GM19463 (cell line): ENCODE measurements at regions not wholly inside any gene's neighbourhood (a gene's known extent, or its start where the extent isn't known, plus 50 kb on each side); places are given as distances from the start of the nearest gene placed in this dataset.
"Not testable (repeated sequence)": the region's sequence is repeated elsewhere in the genome, so short reads cannot be mapped to it uniquely, and the experiment has no call there.

Source experiments
- ATAC-seq: cut with Tn5 transposase; IDR thresholded peaks from one replicate; pipeline ENCODE4 v1.9.1; 2021; ENCODE audit warnings: mild to moderate bottlenecking, moderate library complexity; ENCODE audit not compliant: unreplicated experiment

DNA sequence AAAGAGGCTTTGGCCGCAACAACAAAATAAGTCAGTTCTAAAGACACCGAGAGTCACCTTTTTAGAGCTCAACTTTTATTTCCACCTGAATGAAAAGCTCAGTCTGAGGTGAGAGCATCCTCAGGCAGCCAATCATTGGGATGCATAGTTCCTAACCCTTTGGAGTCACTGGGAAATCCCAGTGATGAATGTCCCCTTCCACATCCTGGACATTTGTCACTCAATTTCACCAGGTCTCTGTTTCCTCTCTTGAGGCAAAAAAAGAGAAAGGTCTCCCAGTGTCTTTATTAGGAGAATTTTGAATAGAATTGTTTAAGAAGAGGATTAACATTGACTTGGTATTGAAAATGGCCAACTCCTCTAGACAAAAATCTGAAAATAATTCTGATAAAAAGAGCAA lies 137.5 kb upstream of the SPRED1 start:
- ATAC-seq, result no peak

DNA sequence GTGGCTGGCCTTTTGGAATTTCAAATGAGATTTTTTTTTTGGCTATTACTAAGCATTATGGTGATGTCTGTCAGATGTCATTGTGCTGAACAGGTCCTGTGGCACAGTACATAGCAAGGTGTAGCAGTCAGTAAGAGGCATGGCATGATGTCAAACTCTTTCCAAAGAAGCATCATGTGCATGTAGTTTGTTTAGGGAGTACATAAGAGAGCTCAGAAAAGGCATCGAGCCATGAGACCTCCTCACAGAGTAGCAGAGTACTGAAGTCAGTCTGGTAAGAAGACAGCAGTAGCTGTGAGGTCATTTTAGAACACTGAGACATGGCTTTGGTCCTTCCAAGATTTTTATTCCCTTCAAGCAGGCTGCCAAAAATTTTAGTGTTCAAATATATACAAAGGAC lies 134.9 kb upstream of the SPRED1 start:
- no peak for ATAC-seq

DNA sequence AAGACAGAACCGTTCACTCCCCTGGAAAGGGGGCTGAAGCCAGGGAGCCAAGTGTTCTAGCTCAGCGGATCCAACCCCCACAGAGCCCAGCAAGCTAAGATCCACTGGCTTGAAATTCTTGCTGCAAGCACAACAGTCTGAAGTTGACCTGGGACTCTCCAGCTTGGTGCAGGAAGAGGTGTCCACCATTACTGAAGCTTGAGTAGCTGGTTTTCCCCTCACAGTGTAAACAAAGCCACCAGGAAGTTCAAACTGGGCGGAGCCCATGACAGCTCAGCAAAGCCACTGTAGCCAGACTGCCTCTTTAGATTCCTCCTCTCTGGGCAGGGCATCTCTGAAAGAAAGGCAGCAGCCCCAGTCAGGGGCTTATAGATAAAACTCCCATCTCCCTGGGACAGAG lies 132.8 kb upstream of the SPRED1 start:
- not testable (repeated sequence) for ATAC-seq

DNA sequence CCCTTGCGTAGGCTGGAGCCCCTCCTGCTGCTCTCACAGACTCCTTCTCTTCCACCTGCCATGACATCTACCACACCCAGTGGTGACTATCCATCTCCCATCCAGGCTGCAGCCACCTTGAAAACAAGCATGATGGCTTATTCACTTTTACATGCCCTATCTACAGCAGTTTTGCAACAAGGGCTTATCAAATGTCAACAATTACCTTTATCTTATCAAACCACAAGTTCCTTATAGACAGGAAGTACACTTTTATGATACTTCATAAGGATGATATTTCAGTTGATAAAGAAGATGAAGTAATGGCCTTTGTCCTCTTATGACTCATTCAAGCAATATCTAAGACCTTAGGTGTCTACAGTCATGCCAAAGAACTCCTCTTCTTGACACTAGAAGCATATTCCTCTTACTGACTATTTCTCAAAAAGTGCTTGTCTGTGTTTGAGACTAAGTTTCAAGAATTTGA lies 125.3 kb upstream of the SPRED1 start:
- ATAC-seq, result no peak

DNA sequence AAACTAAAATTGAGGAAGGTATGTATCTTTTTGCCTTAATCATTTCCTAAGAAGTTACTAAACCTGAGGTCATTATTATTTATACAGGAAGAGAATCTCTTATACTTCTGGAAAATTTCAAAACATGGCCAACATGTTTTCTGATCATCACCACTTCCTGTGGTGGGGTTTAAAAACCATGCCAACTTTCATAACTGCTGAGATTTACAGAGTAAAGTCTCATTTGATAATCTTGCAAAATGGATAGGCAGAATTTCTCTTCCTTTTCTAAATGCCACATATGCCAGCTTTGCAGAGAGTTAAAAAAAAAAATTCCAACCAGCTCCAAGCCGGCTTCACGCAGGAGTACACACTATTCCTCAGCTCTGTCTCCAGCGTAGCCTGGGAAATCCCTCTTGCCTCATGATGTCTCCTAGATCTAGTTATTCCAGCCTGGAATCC lies 124.3 kb upstream of the SPRED1 start:
- no peak for ATAC-seq

DNA sequence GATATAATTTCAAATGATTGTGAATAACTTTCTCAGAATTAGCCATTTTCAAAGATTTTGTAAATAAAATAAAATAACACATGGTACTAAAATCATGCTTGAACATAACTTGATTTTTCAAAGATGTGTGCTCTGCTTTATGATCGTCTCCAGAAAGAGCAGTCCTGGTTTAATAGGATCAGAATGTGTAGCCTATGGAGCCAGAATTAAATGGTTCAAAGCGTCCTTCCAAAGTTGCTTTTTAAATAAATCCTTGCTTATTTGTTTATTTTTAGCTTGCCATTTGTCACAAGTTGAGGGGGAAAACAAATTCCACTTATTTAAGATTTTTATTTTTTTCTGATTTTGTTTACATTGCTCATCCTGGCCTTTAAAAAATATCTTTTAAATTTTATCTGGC lies 123.7 kb upstream of the SPRED1 start:
- ATAC-seq, result no peak

DNA sequence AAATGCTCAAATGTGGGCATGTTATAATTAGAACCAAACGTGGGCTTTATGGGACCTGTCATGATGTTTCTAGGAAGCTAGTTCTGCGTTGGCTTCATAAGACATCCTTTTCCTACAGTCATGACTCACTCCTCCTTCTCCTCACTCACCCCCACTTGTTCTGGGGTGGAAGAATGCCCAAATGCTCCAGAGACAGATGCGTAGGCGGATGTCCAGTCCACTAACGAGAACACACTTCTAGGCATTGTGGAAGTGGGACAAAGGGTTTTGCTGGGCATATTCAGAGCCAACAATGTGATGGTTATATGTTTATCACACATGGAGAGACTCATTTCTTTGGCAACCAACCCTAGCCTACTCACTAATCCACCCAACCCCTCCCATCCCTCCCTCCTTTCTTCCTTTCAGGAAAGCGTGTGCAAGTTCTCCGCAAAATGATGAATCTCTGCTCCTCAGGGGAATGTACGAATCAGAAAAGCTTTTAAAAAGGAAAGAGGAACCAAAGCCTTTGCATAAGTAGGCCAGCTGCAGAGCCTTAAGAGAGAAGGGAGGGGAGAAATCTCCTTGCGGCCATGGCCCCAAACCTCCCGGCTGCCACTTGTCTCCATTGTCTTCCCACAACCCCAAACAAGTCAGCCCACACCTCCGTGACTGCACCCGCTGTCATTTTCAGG lies 123.0 kb upstream of the SPRED1 start:
- ATAC-seq, result peak; percentile 76

DNA sequence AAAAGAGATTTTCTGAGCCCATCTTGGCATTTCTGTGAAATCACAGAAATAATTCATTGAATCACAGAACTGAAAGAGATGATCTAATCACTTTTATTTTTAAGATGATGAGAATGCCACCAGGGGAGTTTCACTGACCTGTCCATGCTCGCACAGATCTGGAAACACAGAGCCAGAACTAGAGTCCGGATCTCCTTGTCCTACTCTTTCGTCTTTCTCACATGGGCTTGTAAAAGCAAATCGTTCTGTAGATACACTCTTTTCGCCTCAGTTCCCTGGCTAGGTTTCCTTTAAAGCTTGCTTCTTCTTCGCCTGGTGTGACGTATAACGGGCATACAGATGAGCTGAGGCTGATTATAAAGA lies 122.5 kb upstream of the SPRED1 start:
- peak; percentile 11 for ATAC-seq

DNA sequence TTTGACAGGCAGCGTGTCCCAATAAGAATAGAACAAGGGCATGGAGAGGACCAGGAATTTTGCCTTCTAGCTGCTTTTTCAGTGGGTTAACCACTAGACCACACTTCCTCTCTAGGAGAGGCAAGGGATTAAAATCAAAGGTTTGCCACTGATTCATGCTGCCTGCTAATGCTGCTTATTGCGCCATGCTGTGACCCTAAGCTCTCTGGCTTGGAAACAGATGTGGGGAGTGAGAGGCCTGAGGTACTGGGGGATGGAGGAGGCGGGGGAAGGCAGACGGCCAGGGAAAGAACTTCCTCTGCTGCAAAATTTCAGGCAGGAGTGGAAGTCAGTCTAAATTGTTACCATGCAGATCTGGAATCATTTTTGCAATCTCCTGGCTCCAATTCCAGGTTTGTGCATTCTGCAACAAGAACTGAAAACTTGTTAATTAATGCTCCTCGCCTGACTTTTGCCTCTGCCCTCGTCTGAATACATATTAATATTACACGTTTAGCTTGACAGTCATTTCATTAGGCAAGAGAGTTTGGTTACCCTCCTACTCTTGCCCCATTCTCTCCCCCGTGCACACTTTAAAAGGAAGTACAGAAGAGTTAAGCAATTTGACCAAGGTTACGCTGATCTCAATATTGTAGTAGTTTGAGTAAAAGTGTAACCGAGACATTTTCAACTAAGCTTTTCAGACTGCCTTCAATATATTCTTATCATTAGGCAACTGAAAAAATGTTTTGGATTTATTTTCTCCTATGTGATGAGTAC lies 121.7 kb upstream of the SPRED1 start:
- peak; percentile 60 for ATAC-seq

DNA sequence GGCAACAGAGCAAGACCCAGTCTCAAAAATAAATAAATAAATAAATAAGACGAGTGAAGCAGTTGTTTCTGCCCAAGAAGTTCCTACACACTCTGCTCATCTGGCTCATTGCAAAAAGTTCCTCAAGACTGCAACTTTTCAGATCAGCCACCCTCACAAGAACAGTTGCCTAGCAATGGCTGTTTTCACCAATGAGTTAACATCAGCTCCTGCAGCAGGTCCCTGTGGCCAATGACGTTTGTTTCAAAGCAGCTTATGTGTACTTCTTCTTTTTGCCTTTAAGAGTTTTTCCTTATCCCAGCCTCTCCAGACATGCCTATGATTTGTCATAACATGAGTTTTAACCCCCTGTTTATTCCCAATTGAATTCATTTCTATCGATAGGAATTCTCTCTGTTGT lies 118.4 kb upstream of the SPRED1 start:
- no peak for ATAC-seq

DNA sequence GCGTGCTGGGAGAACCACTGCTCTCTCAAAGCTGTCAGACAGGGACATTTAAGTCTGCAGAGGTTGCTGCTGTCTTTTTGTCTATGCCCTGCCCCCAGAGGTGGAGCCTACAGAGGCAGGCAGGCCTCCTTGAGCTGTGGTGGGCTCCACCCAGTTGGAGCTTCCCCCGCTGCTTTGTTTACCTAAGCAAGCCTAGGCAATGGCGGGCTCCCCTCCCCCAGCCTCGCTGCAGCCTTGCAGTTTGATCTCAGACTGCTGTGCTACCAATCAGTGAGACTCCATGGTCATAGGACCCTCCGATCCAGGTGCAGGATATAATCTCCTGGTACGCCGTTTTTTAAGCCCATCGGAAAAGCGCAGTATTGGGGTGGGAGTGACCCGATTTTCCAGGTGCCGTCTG lies 110.4 kb upstream of the SPRED1 start:
- ATAC-seq, result not testable (repeated sequence)

DNA sequence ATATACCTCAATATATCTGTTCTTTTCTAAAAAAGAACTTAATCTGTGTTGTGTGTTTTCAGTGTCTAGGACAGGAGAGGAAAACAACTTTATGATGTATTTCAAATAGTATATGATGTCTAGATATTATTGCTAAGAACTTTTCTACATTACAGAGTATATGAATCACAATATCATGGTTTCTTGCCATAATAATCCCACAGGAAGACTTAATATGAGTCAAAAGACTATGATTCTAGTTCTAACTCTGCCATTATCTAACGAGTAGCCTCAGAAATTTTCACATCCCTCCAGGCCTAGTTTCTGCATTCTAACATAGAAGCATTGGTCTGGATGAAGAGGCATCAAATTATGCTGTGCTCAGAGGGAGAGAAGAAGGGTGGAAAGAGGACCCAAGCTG lies 107.7 kb upstream of the SPRED1 start:
- no peak for ATAC-seq

DNA sequence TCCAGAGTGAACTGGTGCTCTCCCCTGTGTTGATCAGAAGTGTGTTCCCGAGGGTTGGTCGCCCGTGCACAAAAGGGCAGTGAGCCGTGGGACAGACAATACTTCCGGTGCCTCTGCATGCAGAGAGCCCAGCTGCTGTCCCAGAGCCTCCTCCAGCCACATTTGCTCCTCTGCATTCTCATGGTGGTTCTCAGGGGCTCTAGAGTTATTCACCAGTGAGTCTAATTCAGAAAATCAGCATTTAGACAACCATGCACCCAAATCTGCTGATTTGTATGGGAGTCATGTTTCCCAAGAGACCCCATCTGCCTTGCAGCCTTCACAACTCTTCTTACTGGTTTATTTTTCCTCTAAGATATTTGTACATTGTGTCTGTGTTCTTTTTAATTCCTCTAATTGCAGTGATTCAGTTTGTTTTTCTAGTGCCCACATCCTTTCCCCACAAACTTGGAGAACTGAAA lies 107.0 kb upstream of the SPRED1 start:
- no peak for ATAC-seq

DNA sequence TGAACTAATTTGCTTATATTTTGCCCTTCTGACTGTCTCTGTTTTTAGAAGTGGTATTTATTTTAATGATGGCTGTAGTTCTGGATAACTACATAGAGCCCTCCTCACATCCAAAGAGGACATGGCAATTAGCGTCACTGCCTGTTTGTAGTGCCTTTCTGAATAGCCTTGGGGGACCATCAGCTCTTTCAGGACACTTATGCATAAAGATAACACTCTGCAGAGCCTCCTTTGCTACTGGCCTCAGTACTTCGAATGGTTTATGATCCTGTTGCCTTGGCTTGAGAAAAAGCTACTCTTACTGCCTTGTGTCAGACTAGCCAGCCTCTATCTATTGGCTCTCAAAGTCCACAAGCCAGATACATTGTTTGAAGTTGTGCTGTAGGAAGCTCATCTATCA lies 105.4 kb upstream of the SPRED1 start:
- ATAC-seq, result no peak

DNA sequence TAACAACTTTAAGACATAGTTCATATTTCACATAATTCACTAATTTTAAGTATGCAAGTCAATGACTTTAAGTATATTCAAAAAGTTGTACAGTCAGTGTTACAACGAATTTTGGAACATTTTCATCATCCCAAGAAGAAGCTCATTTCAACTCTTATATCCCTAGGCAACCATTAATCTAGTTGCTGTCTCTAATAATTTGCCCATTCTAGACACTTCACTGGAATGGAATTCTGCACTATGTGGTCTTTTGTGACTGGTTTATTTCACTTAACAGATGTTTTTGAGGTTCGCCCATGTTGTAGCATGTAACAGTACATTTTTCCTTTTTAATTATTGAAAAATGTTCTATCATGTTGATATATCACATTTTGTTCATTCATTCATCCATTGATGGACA lies 104.2 kb upstream of the SPRED1 start:
- ATAC-seq, result no peak

DNA sequence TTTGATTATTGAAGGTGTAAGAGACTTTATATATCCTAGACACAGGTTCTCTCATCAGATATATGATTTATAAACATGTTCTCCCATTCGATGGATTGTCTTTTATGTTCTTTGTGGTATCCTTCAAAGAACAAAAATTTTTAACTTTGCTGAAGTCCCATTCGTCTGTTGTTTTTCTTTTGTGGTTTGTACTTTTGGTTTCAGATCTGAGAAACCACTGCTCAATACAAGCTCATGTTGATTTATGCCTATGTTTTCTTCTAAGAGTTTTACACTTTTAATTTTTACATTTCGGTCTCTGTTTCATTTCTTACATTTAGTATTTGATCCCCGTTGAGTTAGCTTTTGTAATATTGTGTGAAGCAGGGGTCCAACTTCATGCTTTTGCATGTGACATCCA lies 103.3 kb upstream of the SPRED1 start:
- ATAC-seq, result no peak

DNA sequence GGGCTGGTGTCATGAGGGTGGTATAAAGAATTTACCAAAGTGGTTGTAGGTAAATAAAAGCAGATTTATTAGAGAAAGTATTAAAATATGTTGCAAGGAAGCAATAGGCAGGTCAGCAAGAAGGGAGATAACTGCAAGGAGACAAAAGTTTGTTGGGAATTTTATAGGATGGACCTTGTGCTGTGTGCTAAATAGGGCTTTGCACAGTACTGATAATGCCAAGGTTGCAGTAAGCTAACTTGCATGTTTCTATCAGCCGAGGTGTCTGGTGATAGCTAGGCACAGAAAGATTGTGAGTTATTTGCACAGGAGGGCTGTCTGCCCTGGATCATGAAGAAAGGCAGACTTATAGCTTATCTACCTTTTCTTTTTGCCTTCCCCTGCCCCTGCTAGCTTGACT lies 102.5 kb upstream of the SPRED1 start:
- ATAC-seq, result no peak

DNA sequence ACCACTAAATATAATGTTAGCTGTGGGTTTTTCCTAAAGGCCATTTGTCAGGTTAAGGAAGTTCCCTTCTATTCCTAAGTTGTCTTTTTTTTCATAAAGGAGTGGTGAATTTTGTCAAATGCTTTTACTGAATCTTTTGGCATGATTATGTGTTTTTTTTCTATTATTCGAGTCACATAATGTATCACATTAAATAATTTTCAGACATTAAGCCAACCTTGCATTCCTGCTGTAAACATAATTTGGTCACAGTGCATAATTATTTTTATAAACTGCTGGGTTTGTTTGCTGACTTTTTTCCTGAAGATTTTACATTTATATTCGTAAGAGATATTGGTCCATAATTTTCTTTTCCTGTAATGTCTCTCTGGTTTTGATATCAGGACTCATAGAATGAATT lies 101.8 kb upstream of the SPRED1 start:
- ATAC-seq, result no peak

DNA sequence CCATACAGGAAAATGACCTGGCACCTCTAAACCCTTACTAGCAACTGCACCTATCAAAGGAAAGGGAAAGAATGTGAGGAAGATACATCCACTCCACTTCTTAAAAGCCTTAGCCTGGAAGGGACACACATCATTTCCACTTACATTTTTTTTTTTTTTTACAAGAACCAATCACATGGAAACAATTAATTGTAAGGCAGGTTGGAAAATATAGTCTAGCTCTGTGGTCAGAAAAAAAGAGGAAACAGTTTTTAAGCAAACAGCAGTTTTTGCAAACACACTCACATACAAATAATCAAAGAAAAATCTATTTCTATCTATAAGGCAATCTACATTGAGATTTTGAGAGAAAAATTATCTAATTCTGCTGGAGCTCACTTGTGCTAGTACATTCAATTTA lies 98.9 kb upstream of the SPRED1 start:
- no peak for ATAC-seq

DNA sequence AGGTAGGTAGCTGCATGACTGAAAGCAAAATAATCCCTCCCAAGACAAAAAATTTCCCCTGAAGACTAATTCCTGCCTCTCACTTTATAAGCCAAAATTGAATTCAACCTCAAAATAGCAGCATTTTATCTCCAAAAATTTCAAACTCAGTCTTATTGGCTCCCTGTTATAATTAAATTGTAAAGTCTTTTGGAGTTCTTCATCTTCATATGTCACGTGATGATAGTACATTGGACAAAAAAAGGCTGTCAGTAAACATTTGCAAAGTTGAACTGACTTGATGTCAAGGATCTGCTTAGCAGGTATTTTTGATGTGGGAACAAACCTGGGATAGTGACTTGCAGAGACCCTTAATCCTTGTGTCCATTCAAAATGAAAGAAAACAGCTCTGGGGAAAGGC lies 98.4 kb upstream of the SPRED1 start:
- ATAC-seq, result no peak

DNA sequence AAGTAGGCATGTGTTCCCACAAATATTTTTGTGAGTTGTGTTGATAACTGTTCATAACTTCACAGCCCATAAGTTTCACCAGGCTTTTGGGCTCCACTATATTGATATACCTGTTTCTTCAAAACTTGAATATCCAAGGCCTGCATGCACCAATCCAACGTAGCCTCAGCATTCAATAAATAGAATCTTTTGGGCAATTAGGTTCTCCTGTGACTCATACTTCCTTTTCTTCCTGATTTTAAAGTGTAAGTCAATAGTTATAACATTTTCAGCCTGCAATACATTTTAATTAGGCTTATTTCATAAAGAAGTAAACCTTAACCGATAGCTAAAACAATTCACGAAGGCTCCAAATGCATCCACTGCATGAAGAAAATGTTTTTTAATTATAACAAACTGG lies 97.8 kb upstream of the SPRED1 start:
- no peak for ATAC-seq

DNA sequence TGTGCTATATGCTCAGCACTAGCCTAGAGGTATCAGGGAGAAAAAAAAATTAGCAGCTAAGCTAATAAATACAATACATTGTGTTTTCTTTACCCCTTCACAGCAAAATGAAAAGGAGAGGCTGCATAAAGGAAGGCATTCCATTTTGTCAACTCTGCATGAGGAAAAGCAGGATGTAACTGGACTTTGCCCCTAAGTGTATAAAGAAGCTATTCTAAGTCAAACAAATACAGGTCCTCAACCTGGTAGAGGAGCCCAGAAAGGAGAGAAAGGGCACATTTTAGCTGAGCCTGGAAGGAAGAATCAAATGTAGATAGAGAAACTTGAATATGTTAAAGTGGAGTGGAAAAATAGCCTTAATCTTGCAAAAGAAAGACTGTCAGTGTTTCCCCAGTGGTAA lies 89.0 kb upstream of the SPRED1 start:
- ATAC-seq, result no peak

DNA sequence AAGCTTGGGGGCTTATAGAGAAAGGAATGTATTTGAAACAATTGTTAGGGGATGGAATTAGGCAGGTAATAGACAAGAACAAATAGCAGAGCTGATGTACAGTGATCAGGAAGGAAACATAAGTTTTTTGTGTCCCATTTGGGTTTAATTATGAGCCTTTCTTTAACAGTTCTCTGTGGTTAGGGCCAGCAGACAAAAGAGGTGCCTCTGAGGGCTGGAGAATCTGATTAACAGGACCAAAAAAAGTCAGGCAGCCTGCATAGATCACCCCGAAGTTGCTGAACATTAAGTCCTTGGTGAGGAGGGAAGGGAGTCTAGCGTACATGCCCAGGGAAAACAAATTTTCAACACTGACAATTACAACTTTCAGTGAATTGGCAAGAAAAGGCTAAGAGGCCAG lies 88.6 kb upstream of the SPRED1 start:
- ATAC-seq, result no peak
